Occipital lobe (tissue), 1 donor: ENCODE measurements at regions not wholly inside any gene's neighbourhood (a gene's known extent, or its start where the extent isn't known, plus 50 kb on each side); places are given as distances from the start of the nearest gene placed in this dataset.
"Not testable (repeated sequence)": the region's sequence is repeated elsewhere in the genome, so short reads cannot be mapped to it uniquely, and the experiment has no call there.

Experiments used
- DNase-seq: peaks from one replicate; lab custom pipeline; 2025; lab: John Stamatoyannopoulos, UW

DNA sequence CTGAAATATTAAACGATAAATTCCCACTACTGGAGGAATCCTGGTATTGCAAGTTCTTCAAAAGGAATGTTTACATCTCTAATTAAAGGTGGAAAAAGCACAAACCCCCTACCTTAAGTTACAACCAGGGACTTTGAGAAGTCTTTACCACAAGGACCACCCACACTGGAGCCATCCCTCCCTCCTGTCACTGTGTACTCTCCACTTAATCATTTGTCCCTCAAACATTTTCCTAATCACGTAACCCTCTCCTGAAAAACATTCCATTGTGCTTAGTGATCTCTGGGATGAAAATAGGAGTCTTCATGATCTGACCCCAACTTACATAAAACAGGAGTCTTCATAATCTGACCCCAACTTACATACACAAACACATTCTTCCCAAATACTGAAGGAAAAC is 85.7 kb downstream of the SUCLG1 start:
- DNase-seq, result no peak

DNA sequence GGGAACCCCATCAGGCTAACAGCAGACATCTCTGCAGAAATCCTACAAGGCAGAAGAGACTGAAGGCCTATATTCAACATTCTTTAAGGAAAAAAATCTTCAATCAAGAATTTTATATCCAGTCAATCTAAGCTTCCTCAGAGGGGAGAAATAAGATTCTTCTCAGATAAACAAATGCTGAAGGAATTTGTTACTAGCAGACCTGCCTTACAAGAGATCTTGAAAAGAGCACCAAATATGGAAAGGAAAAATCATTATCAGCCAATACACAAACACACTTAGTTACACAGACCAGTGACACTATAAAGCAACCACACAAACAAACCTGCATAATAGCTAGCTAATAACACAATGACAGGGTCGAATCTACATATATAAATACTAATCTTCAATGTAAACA is 96.5 kb downstream of the SUCLG1 start:
- no peak for DNase-seq

DNA sequence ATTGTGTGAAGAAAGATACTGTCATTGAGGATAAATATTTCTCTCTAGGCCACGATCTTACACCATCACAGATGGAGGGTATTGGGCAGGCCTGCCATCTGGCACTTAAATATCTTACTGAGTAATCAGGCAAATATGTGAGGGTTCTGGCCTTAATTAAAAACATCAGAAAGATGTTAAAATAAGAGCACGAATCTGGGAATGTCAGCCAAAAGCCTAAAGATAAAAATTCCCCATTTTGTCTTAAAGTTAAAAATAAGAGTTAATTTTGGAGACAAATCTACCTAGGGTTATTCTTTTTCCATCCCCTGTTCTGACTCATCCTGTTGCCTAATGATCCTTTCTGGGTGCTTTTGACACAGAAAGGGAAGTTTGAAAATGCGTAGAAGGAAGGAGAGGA is 121.0 kb downstream of the SUCLG1 start:
- no peak for DNase-seq

DNA sequence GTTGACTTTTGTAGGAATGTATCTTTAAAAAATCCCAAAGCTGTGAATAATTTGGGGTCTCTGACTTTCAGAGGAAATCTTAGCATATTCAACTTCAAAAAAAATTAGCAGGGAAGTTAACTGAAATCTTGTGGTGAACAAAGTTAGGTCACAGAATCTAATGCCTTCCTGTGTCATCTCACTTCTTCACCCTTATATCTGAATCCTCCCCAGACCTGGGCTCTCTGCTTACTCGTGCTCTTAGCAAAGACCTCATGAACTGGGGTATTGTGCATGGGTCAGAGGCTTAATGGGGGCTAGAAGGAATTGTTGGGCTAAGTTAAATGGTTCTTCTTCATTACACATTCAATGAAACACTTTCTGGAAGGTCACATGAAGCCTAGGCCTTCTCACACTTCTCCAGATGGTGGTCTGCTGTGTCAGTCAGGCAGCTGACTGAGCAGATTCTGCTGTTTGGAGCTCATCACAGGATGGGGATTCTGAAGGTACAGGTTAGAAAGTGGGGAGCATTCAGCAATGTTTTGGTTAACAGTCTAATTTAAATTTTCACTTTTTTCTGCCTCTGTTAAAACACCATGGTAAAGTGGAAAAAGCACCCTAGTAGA is 131.3 kb downstream of the SUCLG1 start:
- DNase-seq, result no peak

DNA sequence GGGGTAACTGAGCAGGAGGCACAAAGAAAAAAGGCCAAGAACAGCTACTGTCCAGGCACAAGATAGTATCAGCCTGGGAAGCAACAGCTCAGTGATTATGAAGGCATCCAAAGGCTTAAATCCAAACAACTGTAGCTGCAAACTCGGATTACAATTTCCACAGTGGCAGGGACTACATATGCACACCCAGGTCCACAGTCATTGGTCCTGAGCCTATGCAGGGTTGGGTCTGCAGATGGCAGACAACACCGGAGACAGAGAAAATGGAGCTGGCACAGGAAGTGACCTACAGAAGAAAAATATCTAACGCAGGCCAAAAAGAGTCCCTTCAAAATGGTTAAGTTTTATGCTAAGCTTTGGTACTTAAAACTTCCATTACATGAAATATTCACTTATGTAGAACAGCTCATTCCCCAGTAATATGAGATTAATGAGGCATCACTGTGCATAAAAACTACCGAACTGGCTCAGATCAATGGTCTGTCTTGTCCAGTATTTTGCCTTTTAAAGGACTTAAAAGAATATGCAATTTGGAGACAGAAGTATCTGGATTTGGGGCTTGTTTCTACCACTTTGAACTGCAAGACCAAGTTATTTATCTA is 132.1 kb downstream of the SUCLG1 start:
- no peak for DNase-seq

DNA sequence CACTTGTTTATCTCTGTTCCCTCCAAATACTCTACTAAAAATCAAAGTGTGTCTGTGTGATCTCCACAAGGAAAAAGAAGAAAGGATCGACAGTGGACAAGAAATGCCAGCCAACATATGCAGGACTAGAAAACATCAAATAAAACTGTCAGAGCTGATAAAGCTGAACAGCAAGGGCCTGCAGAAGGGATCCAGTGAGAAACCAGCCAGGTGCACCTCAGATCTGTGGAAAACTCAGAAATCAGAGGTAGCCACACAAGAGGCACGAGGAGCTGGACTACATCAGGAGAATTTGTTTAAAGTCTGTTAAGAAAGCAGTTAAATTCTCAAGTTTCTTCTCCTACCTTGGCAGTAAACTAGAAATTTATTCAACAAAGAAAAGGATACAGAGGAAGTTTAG is 135.2 kb downstream of the SUCLG1 start:
- no peak for DNase-seq

DNA sequence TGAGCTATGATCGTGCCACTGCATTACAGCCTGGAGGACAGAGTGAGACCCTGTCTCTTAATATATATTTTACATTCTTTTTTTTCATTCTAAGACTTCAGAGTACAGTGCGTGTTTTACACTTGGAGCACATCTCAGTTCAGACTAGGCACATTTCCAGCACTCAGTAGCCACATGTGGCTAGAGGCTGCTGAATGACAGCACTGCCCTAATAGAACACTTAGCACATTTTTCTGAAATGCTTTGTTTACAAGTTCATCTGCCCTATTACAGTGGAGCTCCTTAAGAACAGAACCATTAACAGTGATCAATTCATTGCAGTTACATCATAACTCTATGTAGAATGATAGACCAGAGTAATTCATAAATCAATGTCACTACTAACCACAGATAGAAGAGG is 138.1 kb downstream of the SUCLG1 start:
- DNase-seq, result no peak

DNA sequence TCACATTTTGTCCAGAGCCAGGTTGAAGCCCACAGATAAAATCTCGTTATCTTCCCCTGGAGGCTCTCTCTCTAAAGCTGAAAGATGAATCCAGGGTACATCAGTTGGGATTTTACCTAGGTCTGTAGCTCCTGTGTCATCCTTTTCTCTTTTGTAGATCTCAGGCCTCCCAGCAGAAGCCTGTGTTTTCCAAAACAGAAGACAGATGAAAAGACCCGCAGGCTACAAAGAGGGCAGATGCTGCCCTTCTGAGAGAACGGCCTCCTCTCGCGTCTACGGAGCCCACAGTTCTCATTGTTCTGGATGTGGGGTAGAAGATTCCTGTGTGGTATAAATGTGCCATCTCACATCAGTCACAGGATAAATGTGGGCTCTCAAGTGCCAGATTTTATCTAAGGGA is 139.5 kb downstream of the SUCLG1 start:
- no peak for DNase-seq

DNA sequence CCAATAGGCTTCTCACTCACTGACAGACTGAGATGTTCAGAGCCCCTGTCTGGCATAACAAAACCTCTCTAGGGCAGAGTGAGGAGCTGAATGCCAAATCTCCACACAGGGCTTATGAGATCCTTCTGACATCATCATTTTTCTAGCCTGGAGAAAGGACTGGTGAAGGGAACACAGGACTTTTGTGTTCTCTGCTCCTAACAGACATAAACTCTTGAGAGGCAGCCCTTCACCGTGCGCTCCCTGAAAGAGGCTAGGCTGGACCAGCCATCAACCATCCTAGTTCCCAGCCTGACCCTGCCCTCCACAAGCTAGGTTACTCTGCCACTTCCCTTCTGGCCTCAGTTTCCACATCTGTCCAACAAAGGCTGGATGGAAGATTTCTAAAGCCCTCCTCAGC is 141.9 kb downstream of the SUCLG1 start:
- DNase-seq, result no peak

DNA sequence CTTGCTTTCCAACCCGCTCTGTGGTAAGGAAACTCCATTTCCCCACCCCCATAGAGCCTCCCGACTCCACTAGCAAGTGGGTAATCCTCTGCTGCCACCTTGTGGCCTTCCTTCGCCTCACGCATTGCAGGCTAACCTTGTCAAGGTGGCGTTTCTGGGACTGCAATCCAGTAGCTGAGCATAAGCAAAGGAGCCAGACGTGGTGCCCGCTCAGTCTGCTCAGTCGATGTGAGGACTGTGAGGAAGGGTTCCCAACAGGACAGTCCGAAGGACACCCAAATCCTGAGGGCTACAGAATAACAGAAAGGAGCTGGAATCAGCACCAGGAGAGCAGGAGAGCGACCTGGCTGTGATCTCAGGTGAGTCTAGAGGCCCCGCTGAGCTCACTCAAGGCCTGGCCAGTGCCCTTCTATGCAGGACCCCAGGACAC is 144.2 kb downstream of the SUCLG1 start:
- peak; percentile 69 for DNase-seq

DNA sequence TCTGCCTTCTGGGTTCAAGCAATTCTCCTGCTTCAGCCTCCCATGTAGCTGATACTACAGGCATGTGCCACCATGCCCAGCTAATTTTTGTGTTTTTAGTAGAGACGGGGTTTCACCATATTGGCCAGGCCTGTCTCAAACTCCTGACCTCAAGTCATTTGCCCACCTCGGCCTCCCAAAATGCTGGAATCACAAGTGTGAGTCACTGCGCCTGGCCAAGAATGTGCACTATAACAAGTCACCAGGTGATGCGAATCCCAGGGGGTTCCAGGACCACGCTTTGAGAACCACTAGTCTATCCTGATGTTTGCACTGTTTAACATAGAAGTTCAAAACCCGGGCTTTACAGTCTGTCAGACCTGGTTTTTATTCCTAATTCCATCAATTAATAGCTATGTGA is 144.8 kb downstream of the SUCLG1 start:
- no peak for DNase-seq

DNA sequence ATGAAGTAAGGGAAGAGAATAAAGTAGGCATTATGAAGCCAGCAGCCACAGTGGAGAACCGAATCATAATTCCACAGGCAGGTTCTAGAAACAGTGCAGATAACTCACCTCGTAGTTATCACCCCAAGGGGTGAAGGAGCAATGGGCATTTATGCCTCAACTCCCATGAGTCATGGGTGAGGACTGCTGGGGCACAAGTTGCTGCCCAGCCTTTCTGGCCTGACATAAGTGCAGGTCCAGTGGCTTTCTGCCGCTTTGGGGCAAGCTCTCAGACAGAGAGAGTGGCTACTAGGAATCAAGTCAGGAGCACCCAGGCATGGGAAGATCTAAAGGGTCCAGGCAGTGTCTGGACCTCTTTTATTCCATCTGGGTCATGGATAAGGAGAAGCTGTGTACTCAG is 149.8 kb downstream of the SUCLG1 start:
- no peak for DNase-seq

DNA sequence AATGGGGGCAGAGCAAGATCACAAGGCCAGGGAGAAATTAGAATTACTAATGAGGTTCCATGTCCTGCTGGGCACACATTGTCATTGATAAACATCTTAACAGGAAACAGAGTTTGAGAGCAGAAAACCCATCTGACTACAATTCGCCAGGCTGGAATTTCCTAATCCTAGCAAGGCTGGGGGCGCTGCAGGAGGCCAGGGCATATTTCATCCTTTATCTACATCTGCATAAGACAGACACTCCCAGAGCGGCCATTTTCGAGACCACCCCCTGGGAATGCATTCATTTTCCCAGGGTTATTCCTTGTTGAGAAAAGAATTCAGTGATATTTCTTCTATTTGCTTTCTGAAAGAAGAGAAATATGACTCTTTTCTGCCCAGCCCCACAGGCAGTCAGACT is 152.7 kb downstream of the SUCLG1 start:
- DNase-seq, result no peak

DNA sequence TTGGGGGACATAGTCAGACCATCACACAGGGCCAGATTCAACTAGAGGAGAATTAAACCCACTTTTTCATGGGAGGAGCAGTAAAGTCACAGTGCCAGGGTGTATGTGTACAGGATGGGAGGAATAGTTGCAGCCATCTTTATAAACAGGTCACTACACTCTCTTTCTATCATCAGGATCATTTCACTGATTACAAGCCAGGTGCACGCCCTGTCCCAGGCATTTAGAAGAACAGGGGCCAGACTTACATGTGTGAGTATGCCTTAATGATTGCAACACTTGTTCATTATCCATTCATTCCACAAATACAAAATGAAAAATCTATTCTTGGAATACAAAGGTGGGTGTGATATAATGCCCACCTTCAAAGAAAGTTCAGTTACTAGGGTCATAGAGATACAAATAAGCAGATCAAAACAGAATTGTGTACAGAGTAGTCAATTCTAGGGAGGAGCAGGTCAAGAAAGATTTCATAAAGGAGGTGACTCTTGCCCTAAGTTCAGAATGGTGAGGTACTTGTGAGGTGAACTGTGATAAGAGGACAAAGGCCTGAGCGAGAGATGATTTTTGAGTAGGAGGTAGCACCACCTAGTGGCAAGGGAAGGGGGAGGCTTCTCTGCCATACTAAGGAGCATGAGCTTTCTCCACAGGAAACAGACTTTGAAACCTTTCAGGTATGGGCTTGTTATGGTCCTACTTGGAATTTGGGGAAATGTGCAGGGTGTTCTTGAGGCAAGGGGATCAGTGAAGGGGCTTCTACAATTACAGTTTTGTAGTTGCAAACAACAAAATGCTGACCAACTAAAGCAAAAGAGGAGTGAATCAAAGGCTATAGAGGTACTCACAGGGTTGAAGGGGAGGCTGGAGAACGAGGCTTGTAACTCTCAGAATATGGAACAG is 156.3 kb downstream of the SUCLG1 start:
- DNase-seq, result peak; percentile 2

DNA sequence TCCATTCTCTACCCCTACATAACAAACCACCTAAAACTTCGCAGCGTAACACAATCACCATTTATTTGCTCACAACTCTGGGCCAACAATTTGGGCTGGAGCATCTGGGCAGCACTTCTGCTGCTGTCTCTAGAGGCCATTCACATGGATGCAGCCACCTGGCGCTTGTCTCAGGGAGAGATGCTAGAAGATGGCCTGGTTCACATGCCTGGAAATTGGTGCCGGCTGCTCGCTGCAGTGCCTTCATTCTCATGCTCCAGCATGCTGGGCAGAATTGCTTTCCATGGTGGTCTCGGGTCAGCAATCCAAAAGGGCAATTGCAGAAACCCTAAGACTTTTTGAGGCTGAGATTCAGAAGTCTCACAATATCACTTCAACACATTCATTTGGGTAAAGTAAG is 157.4 kb downstream of the SUCLG1 start:
- DNase-seq, result no peak

DNA sequence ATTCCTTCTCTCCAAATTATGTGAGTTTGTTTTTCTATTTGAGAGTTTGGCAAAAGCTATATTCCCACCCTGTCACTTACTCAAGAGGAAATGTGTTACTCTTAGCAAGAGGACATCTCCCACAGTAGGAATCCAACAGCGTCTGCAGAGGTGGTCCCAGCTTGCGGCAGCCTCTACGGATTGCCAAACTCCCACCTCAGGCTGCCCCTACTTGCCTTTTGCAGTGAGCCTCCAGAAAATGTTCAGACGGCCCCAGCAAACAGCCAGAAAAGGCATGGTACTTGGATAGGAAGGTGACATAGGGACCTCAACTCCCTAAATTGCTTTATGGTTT is 158.4 kb downstream of the SUCLG1 start:
- no peak for DNase-seq

DNA sequence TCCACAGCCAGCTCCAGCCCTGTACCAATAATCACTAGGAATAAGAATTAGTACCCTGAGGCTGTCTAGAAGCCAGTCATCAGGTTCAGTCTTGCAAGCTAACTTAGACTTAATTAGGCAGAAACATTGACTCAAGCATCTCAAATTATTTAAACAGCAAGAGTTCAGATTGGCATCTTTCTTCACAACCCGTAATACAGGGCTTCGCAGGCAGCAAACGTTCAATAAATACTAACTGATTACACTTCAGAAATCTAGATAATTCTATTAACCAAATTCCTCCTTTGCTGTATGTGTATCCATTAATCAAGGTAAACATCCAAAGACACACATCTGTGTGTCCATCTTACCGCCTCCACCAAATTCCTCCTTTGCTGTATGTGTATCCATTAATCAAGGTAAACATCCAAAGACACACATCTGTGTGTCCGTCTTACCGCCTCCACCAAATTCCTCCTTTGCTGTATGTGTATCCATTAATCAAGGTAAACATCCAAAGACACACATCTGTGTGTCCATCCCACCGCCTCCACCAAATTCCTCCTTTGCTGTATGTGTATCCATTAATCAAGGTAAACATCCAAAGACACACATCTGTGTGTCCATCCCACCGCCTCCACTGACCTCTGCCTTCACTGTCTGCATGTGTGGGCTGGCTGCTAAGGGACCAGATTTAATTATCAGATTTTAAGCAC is 158.9 kb downstream of the SUCLG1 start:
- DNase-seq, result not testable (repeated sequence)

DNA sequence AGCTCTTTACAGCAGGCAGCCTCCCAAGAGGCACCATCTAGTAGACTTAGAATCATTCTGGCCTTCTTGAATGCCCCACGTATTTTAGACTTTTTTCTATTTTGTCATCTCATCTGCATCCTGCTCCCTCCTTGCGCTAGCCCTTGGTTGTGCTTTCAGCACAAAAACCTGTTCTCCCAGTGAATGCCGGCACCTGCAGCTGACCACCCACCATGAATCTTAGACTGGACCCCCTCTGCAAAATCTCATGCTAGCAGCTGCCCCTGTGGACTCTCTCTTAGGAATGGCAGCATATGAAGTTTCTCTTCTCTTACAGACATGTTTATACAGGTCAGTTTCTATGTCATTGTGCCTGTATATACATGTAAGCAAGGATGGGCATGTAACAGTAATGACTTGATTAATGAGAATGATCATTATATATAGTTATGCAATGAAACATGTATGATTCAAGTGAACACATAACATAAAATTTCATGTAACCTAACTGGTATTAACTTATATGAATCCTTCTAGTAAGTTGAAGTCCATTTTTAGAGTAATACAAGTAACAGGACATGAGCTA is 159.8 kb downstream of the SUCLG1 start:
- DNase-seq, result no peak

DNA sequence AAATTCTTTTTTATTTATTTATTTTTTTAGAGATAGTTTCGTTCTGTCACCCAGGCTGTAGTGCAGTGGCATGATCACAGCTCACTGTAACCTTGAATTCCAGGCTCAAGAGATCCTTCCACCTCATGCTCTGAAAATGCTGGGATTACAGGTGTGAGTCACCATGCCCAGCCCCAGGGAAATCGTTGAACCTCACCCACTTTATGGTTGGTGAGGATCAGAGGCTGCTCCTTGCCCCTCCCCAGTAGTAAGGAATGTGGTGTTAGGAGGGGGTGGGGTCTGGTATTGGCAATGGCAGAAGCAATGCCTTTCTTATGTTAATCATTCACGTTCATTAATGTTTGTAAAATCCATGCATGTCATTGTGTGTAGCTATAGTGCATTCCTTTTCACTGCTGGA is 161.9 kb downstream of the SUCLG1 start:
- no peak for DNase-seq

DNA sequence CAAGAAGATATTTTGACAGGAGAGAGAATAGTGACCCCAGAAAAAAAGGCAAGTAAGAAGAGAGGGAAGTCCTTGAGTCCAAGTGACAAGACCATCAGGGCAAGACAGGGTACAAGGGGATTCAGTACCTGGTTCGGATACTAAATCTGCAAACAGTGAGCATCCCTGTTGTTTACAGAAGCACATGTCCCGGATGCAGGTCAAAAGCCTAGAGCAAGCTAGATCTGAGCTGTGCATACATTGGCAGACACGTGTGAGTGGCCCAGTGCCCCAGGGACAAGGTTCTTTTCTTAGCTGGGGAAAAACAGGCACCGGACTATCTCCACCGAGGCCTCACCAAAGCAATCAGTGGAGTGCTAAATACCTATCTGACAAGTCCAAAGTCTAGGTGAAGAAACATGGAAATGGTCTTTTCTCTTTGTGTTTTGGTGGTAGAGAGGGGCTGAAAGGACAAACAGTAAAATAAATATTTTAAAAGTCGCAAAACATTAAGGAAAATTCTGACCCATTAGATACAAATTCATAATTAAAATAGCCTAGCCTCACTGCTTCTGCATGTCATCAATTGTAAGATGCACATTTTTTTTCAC is 165.2 kb downstream of the SUCLG1 start:
- no peak for DNase-seq

DNA sequence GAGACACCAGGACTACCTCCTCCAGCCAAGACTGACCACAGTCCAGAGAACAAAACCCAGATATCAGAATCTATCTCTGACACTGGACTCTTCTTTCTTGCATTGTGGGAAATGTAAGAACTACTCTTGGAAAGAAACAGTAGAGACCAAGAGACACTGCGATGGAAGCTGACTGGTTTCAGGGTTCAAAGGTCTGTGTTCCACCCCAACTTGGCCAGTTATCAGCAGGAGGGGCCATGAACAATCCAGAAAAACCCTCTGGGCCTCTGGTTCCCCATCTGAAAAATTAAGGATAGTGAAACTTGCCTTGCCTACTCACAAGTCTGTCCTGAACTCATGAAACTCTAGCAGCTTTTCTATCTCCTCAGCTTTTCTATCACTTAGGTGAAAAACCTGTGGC is 166.5 kb downstream of the SUCLG1 start:
- no peak for DNase-seq

DNA sequence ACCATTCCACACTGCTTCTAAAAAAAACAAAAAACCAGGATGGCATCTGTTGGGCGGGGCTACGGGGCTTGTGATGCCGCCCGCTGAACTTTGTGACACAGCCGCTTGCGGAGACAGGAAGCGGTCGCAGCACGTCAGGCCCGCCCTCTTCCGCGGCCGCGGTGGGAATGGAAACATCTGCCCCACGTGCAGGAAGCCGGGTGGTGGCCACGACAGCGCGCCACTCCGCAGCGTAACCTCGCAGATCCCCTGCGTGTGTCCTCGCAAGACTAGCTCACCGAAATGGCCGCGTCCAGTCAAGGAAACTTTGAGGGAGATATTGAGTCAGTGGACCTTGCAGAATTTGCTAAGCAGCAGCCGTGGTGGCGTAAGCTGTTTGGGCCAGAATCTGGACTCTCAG is 168.5 kb downstream of the SUCLG1 start:
- DNase-seq, result no peak
